Caco-2 (cell line): ENCODE measurements at regions not wholly inside any gene's neighbourhood (a gene's known extent, or its start where the extent isn't known, plus 50 kb on each side); places are given as distances from the start of the nearest gene placed in this dataset.

Source experiments
- BruUV-seq: library from RNA; stranded (reverse); fragments of 400-500 nt; replicated peaks from 2 replicates; lab custom pipeline; 2021; lab: Mats Ljungman, UMichigan
- CTCF ChIA-PET: fragments of 300-600 bp; sonication (Branson Sonifier 250); formaldehyde crosslinking; loops from one replicate; lab custom pipeline; 2022; ENCODE audit warnings: antibody characterized with exemption; lab: Charles Lee
- POLR2A ChIA-PET: fragments of 300-600 bp; sonication (Branson Sonifier 250); formaldehyde crosslinking; loops from one replicate; lab custom pipeline; 2022; ENCODE audit warnings: antibody characterized with exemption; lab: Charles Lee
- DNase-seq, 2 experiments: peaks; one replicate each; pipeline versions ENCODE4 v3.0.0 to v3.0.0-alpha.2; 2020 to 2022
- H3K27me3 ChIP-seq: replicated peaks from 2 replicates; pipeline ENCODE4 v1.6.0; 2011; ENCODE audit warnings: low read length; ENCODE audit not compliant: control insufficient read depth, insufficient read depth
- H3K36me3 ChIP-seq: 2 replicates; pipeline ENCODE4 v1.5.1; 2011; ENCODE audit warnings: low read length; ENCODE audit not compliant: control insufficient read depth, insufficient read depth
- H3K4me1 ChIP-seq: fragments of 250-450 bp; sonication (Bioruptor Pico); 2 replicates; pipeline ENCODE4 v1.5.1; 2020; ENCODE audit warnings: mild to moderate bottlenecking
- H3K4me3 ChIP-seq: 2 replicates; pipeline ENCODE4 v1.5.1; 2011; ENCODE audit warnings: low read depth, mild to moderate bottlenecking, control low read depth, low read length
- H3K9me3 ChIP-seq: fragments of 250-450 bp; sonication (Bioruptor Pico); 2 replicates; pipeline ENCODE4 v1.5.1; 2020; ENCODE audit warnings: mild to moderate bottlenecking, moderate library complexity
- H3K27ac Mint-ChIP-seq: one replicate; pipeline ENCODE4 v1.8.0; 2022; ENCODE audit warnings: mixed read lengths; ENCODE audit not compliant: unreplicated experiment
- H3K27me3 Mint-ChIP-seq: one replicate; pipeline ENCODE4 v1.8.0; 2022; ENCODE audit warnings: mixed read lengths; ENCODE audit not compliant: insufficient read depth, unreplicated experiment
- H3K36me3 Mint-ChIP-seq: one replicate; pipeline ENCODE4 v1.8.0; 2022; ENCODE audit warnings: mild to moderate bottlenecking, mixed read lengths; ENCODE audit not compliant: insufficient read depth, unreplicated experiment
- H3K4me1 Mint-ChIP-seq: one replicate; pipeline ENCODE4 v1.8.0; 2022; ENCODE audit warnings: low read depth, mixed read lengths; ENCODE audit not compliant: unreplicated experiment
- H3K4me3 Mint-ChIP-seq: one replicate; pipeline ENCODE4 v1.8.0; 2022; ENCODE audit warnings: mild to moderate bottlenecking, moderate library complexity, mixed read lengths; ENCODE audit not compliant: unreplicated experiment
- H3K9me3 Mint-ChIP-seq: one replicate; pipeline ENCODE4 v1.8.0; 2022; ENCODE audit warnings: mixed read lengths; ENCODE audit not compliant: unreplicated experiment
- intact Hi-C: fragments of 100-400 bp; cut with micrococcal nuclease; formaldehyde crosslinking; loops from one replicate; pipeline ENCODE4 v1.10.0; 2022; ENCODE audit not compliant: unreplicated experiment
- TF ChIP-seq, protein P1 (sequence below), 2 experiments: fragments of 200-600 bp in 1 of 2; IDR thresholded peaks; 1 replicate in 1 of 2; 2 replicates in 1 of 2; pipeline versions ENCODE4 v1.5.1 to v1.8.0; 2011 to 2022; ENCODE audit warnings: antibody characterized with exemption in 1 of 2, control low read depth in 1 of 2, inconsistent platforms in 1 of 2, low read depth in 1 of 2, low read length in 1 of 2, mild to moderate bottlenecking in 1 of 2, moderate library complexity in 1 of 2; ENCODE audit not compliant: insufficient read depth in 1 of 2, severe bottlenecking in 1 of 2, unreplicated experiment in 1 of 2

DNA sequence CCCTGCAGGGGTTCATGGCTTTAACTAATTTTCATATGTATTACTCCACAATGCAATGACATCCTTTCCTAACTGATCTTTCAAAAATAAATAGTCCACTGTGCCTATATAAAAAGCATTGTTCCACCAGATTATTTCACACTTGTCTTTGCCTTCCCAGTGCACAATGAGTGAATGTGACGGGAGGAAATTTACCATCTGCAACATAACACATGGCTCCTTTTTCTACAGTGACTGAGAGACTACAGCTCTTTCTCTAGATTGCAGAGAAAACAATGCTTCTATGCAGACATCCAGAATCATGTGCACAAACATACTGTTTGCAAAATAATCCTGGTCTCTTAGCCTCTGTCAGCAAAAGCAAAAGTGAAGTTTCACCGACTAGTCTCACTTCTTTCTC lies 483.7 kb upstream of the PIK3R1 start:
- no TSS peak for BruUV-seq
- POLR2A ChIA-PET = no interaction called here
- H3K4me3 Mint-ChIP-seq = no peak overlapping the region
- no peak overlapping the region for H3K27ac Mint-ChIP-seq
- no peaks in the 10 kb centered on the region for H3K4me1 Mint-ChIP-seq
- DNase-seq = no peak
- intact Hi-C loops = no loop called here
- TF ChIP-seq, protein P1, sequence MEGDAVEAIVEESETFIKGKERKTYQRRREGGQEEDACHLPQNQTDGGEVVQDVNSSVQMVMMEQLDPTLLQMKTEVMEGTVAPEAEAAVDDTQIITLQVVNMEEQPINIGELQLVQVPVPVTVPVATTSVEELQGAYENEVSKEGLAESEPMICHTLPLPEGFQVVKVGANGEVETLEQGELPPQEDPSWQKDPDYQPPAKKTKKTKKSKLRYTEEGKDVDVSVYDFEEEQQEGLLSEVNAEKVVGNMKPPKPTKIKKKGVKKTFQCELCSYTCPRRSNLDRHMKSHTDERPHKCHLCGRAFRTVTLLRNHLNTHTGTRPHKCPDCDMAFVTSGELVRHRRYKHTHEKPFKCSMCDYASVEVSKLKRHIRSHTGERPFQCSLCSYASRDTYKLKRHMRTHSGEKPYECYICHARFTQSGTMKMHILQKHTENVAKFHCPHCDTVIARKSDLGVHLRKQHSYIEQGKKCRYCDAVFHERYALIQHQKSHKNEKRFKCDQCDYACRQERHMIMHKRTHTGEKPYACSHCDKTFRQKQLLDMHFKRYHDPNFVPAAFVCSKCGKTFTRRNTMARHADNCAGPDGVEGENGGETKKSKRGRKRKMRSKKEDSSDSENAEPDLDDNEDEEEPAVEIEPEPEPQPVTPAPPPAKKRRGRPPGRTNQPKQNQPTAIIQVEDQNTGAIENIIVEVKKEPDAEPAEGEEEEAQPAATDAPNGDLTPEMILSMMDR (IDR thresholded peaks at IDR 0.05; ENCODE audit: insufficient read depth in 1 of 2, low read depth in 1 of 2, low read length in 1 of 2, severe bottlenecking in 1 of 2, unreplicated experiment in 1 of 2) = no peak
- Histone ChIP-seq H3K4me3 (no peak overlapping the region), H3K9me3 (peaks cover 5% of the 10 kb centered on the region; the same call in 1 of the 2 replicates), H3K36me3 (no peaks in the 10 kb centered on the region), H3K27me3 (no peaks in the 10 kb centered on the region), H3K4me1 (no peaks in the 10 kb centered on the region)
- CTCF ChIA-PET = no interaction called here
- H3K27me3 Mint-ChIP-seq = no peaks in the 10 kb centered on the region
- no peaks in the 10 kb centered on the region for H3K36me3 Mint-ChIP-seq
- H3K9me3 Mint-ChIP-seq = peaks cover 9% of the 10 kb centered on the region

DNA sequence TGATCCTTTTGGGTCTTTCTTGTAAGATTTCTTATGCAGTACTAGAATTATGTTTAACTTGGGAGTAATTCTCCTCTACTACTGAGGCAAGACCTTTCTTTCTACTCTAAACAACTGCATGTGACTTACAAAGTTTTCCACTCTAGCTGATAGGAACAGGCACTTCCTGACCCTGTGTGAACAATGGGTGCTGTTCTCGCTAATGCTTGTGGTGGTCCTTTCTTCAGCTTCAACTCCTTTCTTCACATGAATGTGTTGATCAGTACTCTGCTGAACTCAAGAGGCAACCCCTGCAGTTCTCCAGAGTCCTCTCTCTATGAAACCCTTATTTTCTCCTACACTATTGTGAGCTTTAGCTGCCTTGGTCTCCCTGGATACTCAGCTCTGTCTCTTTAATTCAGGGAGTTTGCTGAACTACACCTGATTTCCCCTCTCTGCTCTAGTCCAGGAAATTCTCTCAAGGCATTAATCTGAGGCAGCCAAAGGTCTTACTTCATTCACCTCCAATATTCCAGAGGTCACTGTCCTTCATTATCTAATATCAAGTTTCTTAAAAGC lies 484.6 kb upstream of the PIK3R1 start:
- Histone ChIP-seq H3K4me1 (no peaks in the 10 kb centered on the region), H3K27me3 (no peaks in the 10 kb centered on the region), H3K4me3 (no peak overlapping the region), H3K9me3 (no peaks in the 10 kb centered on the region; the same call in 1 of the 2 replicates), H3K36me3 (no peaks in the 10 kb centered on the region)
- TF ChIP-seq, protein P1 (IDR thresholded peaks at IDR 0.05; ENCODE audit: insufficient read depth in 1 of 2, low read depth in 1 of 2, low read length in 1 of 2, severe bottlenecking in 1 of 2, unreplicated experiment in 1 of 2) = no peak
- Mint-ChIP-seq H3K9me3 (peaks cover 11% of the 10 kb centered on the region), H3K27me3 (no peaks in the 10 kb centered on the region), H3K4me3 (no peak overlapping the region), H3K27ac (no peak overlapping the region), H3K4me1 (no peaks in the 10 kb centered on the region), H3K36me3 (no peaks in the 10 kb centered on the region)
- no TSS peak for BruUV-seq
- intact Hi-C loops = no loop called here
- CTCF ChIA-PET = no interaction called here
- no peak for DNase-seq
- POLR2A ChIA-PET = no interaction called here

DNA sequence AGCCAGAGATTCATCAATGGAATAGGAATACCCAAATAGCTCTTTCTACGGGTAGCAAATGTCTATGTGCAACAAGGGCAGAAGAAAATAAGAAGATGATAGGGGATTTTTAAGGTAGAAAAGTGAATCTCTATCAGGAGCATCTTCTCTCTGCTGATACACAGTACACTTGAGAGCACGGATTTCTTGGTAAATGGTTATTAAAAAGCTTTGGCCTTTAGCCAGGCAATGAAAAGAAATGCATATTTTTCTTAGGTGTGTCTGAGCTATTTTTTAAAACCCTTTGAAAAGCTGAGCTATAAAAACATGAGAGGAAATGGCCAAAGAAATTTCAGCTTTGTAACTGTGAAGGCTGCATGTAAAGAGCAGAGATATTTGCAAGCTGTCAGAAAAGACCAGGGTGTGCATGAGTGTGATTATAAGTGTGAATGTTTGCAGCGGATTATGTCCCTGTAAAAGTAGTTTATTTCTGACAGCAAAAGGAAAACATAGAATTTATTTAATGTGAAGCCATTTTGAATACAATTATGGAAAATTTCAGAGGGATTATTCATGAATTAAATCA lies 487.1 kb upstream of the PIK3R1 start:
- no peaks in the 10 kb centered on the region; the same call in 1 of the 2 replicates for H3K9me3 ChIP-seq
- intact Hi-C loops = no loop called here

More for the DNA sequence above, 487.1 kb upstream of the PIK3R1 start:
- no peaks in the 10 kb centered on the region for H3K36me3 Mint-ChIP-seq
- ChIA-PET POLR2A (no interaction called here), CTCF (no interaction called here)
- H3K27ac Mint-ChIP-seq = no peak overlapping the region
- H3K4me1 ChIP-seq = no peaks in the 10 kb centered on the region
- no peaks in the 10 kb centered on the region for H3K27me3 Mint-ChIP-seq
- no peaks in the 10 kb centered on the region for H3K27me3 ChIP-seq
- TF ChIP-seq, protein P1 (IDR thresholded peaks at IDR 0.05; ENCODE audit: insufficient read depth in 1 of 2, low read depth in 1 of 2, low read length in 1 of 2, severe bottlenecking in 1 of 2, unreplicated experiment in 1 of 2) = no peak
- DNase-seq = no peak
- no peaks in the 10 kb centered on the region for H3K4me1 Mint-ChIP-seq
- no TSS peak for BruUV-seq
- peaks cover 15% of the 10 kb centered on the region for H3K9me3 Mint-ChIP-seq
- H3K4me3 ChIP-seq = no peak overlapping the region
- H3K4me3 Mint-ChIP-seq = no peak overlapping the region
- no peaks in the 10 kb centered on the region for H3K36me3 ChIP-seq
